Panc1 (cell line): ENCODE measurements at regions not wholly inside any gene's neighbourhood (a gene's known extent, or its start where the extent isn't known, plus 50 kb on each side); places are given as distances from the start of the nearest gene placed in this dataset.

Experiments
- ATAC-seq: fragments of 200-7000 bp; cut with Tn5 transposase; 2 replicates; pipeline ENCODE4 v1.9.1; 2020; ENCODE audit warnings: mild to moderate bottlenecking, moderate library complexity
- BruUV-seq: library from RNA; stranded (reverse); fragments of 400-500 nt; replicated peaks from 2 replicates; lab custom pipeline; 2021; lab: Mats Ljungman, UMichigan
- CTCF ChIA-PET: fragments of 300-600 bp; sonication (Branson Sonifier 250); formaldehyde crosslinking; loops from one replicate; lab custom pipeline; 2022; ENCODE audit warnings: antibody characterized with exemption; lab: Charles Lee
- POLR2A ChIA-PET: fragments of 300-600 bp; sonication (Branson Sonifier 250); formaldehyde crosslinking; loops from one replicate; lab custom pipeline; 2022; ENCODE audit warnings: antibody characterized with exemption; lab: Charles Lee
- DNase-seq: peaks from one replicate; pipeline ENCODE4 v3.0.0-alpha.2; 2010; ENCODE audit warnings: low read depth, low spot score
- H3K27ac ChIP-seq: 2 replicates; pipeline ENCODE4 v1.5.1; 2011; ENCODE audit warnings: mild to moderate bottlenecking, low read length, inconsistent platforms
- H3K27me3 ChIP-seq: fragments of 200-500 bp; sonication (Bioruptor generic); 2 replicates; pipeline ENCODE4 v1.6.0; 2014; ENCODE audit warnings: low read length, inconsistent platforms; ENCODE audit not compliant: control insufficient read depth, insufficient read depth
- H3K36me3 ChIP-seq: fragments of 200-500 bp; sonication (Bioruptor generic); 2 replicates; pipeline ENCODE4 v1.5.1; 2014; ENCODE audit warnings: inconsistent platforms, mild to moderate bottlenecking, low read length, moderate library complexity; ENCODE audit not compliant: control insufficient read depth, insufficient read depth
- H3K4me1 ChIP-seq: 2 replicates; pipeline ENCODE4 v1.5.1; 2011; ENCODE audit warnings: inconsistent platforms, mild to moderate bottlenecking, low read length, moderate library complexity; ENCODE audit not compliant: control insufficient read depth, insufficient read depth
- H3K4me3 ChIP-seq, 2 experiments: 2 replicates each; pipeline ENCODE4 v1.5.1; 2011 to 2012; ENCODE audit warnings: low read depth in 2 of 2, low read length in 2 of 2, mild to moderate bottlenecking in 2 of 2, inconsistent platforms in 1 of 2, moderate library complexity in 1 of 2
- H3K9me3 ChIP-seq: fragments of 200-500 bp; sonication (Bioruptor generic); 2 replicates; pipeline ENCODE4 v1.5.1; 2014; ENCODE audit warnings: low read depth, mild to moderate bottlenecking, inconsistent platforms, low read length, moderate library complexity; ENCODE audit not compliant: control insufficient read depth, insufficient read depth
- CTCF ChIP-seq: fragments of 450-650 bp; IDR thresholded peaks from 2 replicates; pipeline ENCODE4 v1.5.1; 2017; ENCODE audit warnings: mild to moderate bottlenecking
- POLR2AphosphoS5 ChIP-seq: IDR thresholded peaks from 2 replicates; pipeline ENCODE4 v1.6.1; 2012; ENCODE audit warnings: mild to moderate bottlenecking, low read depth, low read length, moderate library complexity
- SIN3A ChIP-seq: IDR thresholded peaks from 2 replicates; pipeline ENCODE4 v1.6.1; 2012; ENCODE audit warnings: low read depth, mild to moderate bottlenecking, low read length, moderate library complexity, borderline replicate concordance; ENCODE audit not compliant: insufficient read depth
- TCF7L2 ChIP-seq: IDR thresholded peaks from 2 replicates; pipeline ENCODE4 v1.6.1; 2011; ENCODE audit warnings: mild to moderate bottlenecking, low read depth, low read length, inconsistent platforms
- in situ Hi-C: cut with HindIII; loops from 2 replicates; pipeline ENCODE4 v1.10.0; 2016; ENCODE audit warnings: low sequenced_read_pairs, low pct_unique_long_range_greater_than_20kb
- intact Hi-C: fragments of 100-400 bp; cut with micrococcal nuclease; formaldehyde crosslinking; loops from one replicate; pipeline ENCODE4 v1.10.0; 2022; ENCODE audit not compliant: unreplicated experiment
- TF ChIP-seq, protein P1 (sequence below), 2 experiments: IDR thresholded peaks; 2 replicates each; pipeline ENCODE4 v1.6.1; 2011 to 2012; ENCODE audit warnings: low read depth in 2 of 2, control low read depth in 1 of 2, low read length in 1 of 2, mild to moderate bottlenecking in 1 of 2, moderate library complexity in 1 of 2; ENCODE audit not compliant: insufficient read depth in 1 of 2

- POLR2A ChIA-PET = no interaction called here
- no peaks in the 10 kb centered on the region for H3K27me3 ChIP-seq
- H3K36me3 ChIP-seq = no peaks in the 10 kb centered on the region
- no peak for DNase-seq
- H3K9me3 ChIP-seq = peaks cover 3% of the 10 kb centered on the region; the same call in 1 of the 2 replicates
- CTCF ChIA-PET = no interaction called here
- in situ Hi-C loops = no loop called here
- TF ChIP-seq TCF7L2 = no peak
- TF ChIP-seq POLR2AphosphoS5 = no peak
- TF ChIP-seq SIN3A = no peak
- TF ChIP-seq, protein P1, sequence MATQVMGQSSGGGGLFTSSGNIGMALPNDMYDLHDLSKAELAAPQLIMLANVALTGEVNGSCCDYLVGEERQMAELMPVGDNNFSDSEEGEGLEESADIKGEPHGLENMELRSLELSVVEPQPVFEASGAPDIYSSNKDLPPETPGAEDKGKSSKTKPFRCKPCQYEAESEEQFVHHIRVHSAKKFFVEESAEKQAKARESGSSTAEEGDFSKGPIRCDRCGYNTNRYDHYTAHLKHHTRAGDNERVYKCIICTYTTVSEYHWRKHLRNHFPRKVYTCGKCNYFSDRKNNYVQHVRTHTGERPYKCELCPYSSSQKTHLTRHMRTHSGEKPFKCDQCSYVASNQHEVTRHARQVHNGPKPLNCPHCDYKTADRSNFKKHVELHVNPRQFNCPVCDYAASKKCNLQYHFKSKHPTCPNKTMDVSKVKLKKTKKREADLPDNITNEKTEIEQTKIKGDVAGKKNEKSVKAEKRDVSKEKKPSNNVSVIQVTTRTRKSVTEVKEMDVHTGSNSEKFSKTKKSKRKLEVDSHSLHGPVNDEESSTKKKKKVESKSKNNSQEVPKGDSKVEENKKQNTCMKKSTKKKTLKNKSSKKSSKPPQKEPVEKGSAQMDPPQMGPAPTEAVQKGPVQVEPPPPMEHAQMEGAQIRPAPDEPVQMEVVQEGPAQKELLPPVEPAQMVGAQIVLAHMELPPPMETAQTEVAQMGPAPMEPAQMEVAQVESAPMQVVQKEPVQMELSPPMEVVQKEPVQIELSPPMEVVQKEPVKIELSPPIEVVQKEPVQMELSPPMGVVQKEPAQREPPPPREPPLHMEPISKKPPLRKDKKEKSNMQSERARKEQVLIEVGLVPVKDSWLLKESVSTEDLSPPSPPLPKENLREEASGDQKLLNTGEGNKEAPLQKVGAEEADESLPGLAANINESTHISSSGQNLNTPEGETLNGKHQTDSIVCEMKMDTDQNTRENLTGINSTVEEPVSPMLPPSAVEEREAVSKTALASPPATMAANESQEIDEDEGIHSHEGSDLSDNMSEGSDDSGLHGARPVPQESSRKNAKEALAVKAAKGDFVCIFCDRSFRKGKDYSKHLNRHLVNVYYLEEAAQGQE (IDR thresholded peaks at IDR 0.05; ENCODE audit: insufficient read depth in 1 of 2, low read depth in 2 of 2, low read length in 1 of 2) = no peak
- TF ChIP-seq CTCF = no peak
- no TSS peak for BruUV-seq
- H3K4me3 ChIP-seq = no peak overlapping the region
- ATAC-seq = no peak
- intact Hi-C loops = no loop called here
- no peaks in the 10 kb centered on the region for H3K4me1 ChIP-seq
- no peak overlapping the region for H3K27ac ChIP-seq
These were observed 209.0 kb downstream of the EFHB start for GRCh38 chr3:19725000-19725399.

DNA sequence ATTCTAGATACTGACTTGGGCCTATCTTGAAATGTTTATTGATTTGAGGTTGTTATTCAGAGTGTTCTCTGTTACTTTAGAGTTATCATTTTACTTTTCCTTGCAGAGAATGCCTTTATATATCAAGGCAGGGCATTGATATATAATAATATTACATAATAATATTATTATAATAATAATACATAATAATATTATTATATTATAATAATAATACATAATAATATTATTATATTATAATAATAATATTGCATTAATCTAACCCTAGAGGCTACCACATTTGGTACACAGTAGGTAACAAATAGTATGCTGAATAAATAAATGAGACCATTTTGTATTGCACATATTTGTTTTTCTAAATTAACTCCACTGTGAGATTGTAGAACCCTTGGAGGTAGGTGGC is 216.3 kb downstream of the EFHB start:
- Histone ChIP-seq H3K27ac (no peak overlapping the region), H3K36me3 (no peaks in the 10 kb centered on the region), H3K4me1 (no peaks in the 10 kb centered on the region), H3K9me3 (no peaks in the 10 kb centered on the region), H3K4me3 (no peak overlapping the region), H3K27me3 (no peaks in the 10 kb centered on the region)
- in situ Hi-C loops = no loop called here
- ChIA-PET POLR2A (no interaction called here), CTCF (no interaction called here)
- intact Hi-C loops = no loop called here
- TF ChIP-seq, protein P1 (IDR thresholded peaks at IDR 0.05; ENCODE audit: insufficient read depth in 1 of 2, low read depth in 2 of 2, low read length in 1 of 2) = no peak
- TF ChIP-seq SIN3A (no peak), CTCF (no peak), POLR2AphosphoS5 (no peak), TCF7L2 (no peak)
- no TSS peak for BruUV-seq
- no peak for DNase-seq
- ATAC-seq = no peak
